GM12878 (cell line): ENCODE measurements at regions not wholly inside any gene's neighbourhood (a gene's known extent, or its start where the extent isn't known, plus 50 kb on each side); places are given as distances from the start of the nearest gene placed in this dataset.
"Not testable (repeated sequence)": the region's sequence is repeated elsewhere in the genome, so short reads cannot be mapped to it uniquely, and the experiment has no call there.

ENCODE experiments used
- ATAC-seq: fragments of 200-7000 bp; cut with Tn5 transposase; 3 replicates; pipeline ENCODE4 v1.9.1; 2020; ENCODE audit warnings: mild to moderate bottlenecking, moderate library complexity
- BruUV-seq: library from RNA; stranded (reverse); fragments of 400-500 nt; replicated peaks from 2 replicates; lab custom pipeline; 2021; lab: Mats Ljungman, UMichigan
- CTCF ChIA-PET: fragments of 300-600 bp; sonication (Branson Sonifier 250); formaldehyde crosslinking; extraction: SDS; loops from one replicate; lab custom pipeline; 2021; ENCODE audit warnings: inconsistent platforms; lab: Yijun Ruan, JAX
- POLR2A ChIA-PET: fragments of 350-600 bp; formaldehyde crosslinking; extraction: SDS; loops from one replicate; lab custom pipeline; 2021; ENCODE audit warnings: inconsistent platforms; lab: Charles Lee
- RAD21 ChIA-PET: fragments of 300-600 bp; sonication (Branson Sonifier 250); formaldehyde crosslinking; loops from one replicate; lab custom pipeline; 2023; ENCODE audit warnings: antibody characterized with exemption; ENCODE audit not compliant: unreplicated experiment; lab: Charles Lee
- SMC1A ChIA-PET: fragments of 300-600 bp; sonication (Branson Sonifier 250); formaldehyde crosslinking; loops from one replicate; lab custom pipeline; 2023; ENCODE audit not compliant: unreplicated experiment, uncharacterized antibody; lab: Charles Lee
- DNase-seq: peaks from one replicate; pipeline ENCODE4 v3.0.0-alpha.2; 2011; ENCODE audit warnings: low read depth, low spot score
- FAIRE-seq: peaks from 3 replicates; lab custom pipeline; 2011; peaks lifted over from hg19 to GRCh38; lab: Jason Lieb, UNC
- H2AFZ ChIP-seq: 2 replicates; pipeline ENCODE4 v1.6.0; 2011; ENCODE audit warnings: low read depth, low read length, control low read depth; ENCODE audit not compliant: control insufficient read depth
- H3K27ac ChIP-seq: 2 replicates; pipeline ENCODE4 v1.5.1; 2011; ENCODE audit warnings: control low read depth; ENCODE audit not compliant: control insufficient read depth, insufficient read depth
- H3K27me3 ChIP-seq, 2 experiments: replicated peaks in 1 of 2; 2 replicates each; pipeline versions ENCODE4 v1.6.0 to v1.6.1; 2011; ENCODE audit warnings: low read length in 1 of 2; ENCODE audit not compliant: control insufficient read depth in 2 of 2, insufficient read depth in 2 of 2
- H3K36me3 ChIP-seq, 2 experiments: 2 replicates each; pipeline ENCODE4 v1.5.1; 2011; ENCODE audit warnings: low read length in 1 of 2; ENCODE audit not compliant: control insufficient read depth in 2 of 2, insufficient read depth in 2 of 2
- H3K4me1 ChIP-seq: 2 replicates; pipeline ENCODE4 v1.6.1; 2011; ENCODE audit warnings: mild to moderate bottlenecking, low read length, moderate library complexity, mixed read lengths; ENCODE audit not compliant: control insufficient read depth, insufficient read depth
- H3K4me2 ChIP-seq: 2 replicates; pipeline ENCODE4 v1.6.0; 2011; ENCODE audit warnings: control low read depth; ENCODE audit not compliant: control insufficient read depth, insufficient read depth
- H3K4me3 ChIP-seq: fragments of 200-600 bp; sonication (generic); 2 replicates; pipeline ENCODE4 v1.5.1; 2016
- H3K79me2 ChIP-seq: 2 replicates; pipeline ENCODE4 v1.6.0; 2011; ENCODE audit warnings: low read length; ENCODE audit not compliant: control insufficient read depth, insufficient read depth
- H3K9ac ChIP-seq: 2 replicates; pipeline ENCODE4 v1.8.0; 2011; ENCODE audit warnings: low read length, control low read depth, mixed read lengths; ENCODE audit not compliant: control insufficient read depth, insufficient read depth
- H3K9me3 ChIP-seq: replicated peaks from 3 replicates; pipeline ENCODE4 v1.5.1; 2011; ENCODE audit warnings: mild to moderate bottlenecking, low read length; ENCODE audit not compliant: control insufficient read depth, insufficient read depth
- H4K20me1 ChIP-seq: 2 replicates; pipeline ENCODE4 v1.6.0; 2011; ENCODE audit not compliant: control insufficient read depth, insufficient read depth
- ATF7 ChIP-seq: fragments of 450-650 bp; IDR thresholded peaks from 2 replicates; pipeline ENCODE4 v1.6.1; 2016; ENCODE audit warnings: low read depth, mild to moderate bottlenecking
- BRCA1 ChIP-seq: IDR thresholded peaks from 2 replicates; pipeline ENCODE4 v1.6.1; 2011; ENCODE audit warnings: low read depth, low read length, improper control_type of control experiment
- JUNB ChIP-seq: IDR thresholded peaks from 2 replicates; pipeline ENCODE4 v1.6.1; 2016; ENCODE audit warnings: antibody characterized with exemption, mild to moderate bottlenecking
- NRF1 ChIP-seq: conservative IDR thresholded peaks from 2 replicates; pipeline ENCODE4 v1.6.1; 2011; ENCODE audit warnings: mild to moderate bottlenecking, low read depth, low read length, improper control_type of control experiment
- RB1 ChIP-seq: fragments of 450-650 bp; formaldehyde crosslinking; IDR thresholded peaks from 2 replicates; pipeline ENCODE4 v1.6.1; 2017; ENCODE audit warnings: mild to moderate bottlenecking, borderline replicate concordance
- SMAD1 ChIP-seq: fragments of 450-650 bp; IDR thresholded peaks from 2 replicates; pipeline ENCODE4 v1.6.1; 2018; ENCODE audit warnings: mild to moderate bottlenecking, low read depth; ENCODE audit not compliant: partially characterized antibody
- USF1 ChIP-seq: IDR thresholded peaks from 2 replicates; pipeline ENCODE4 v1.6.1; 2011; ENCODE audit warnings: borderline replicate concordance, low read depth, mild to moderate bottlenecking, moderate library complexity, mixed read lengths, low read length; ENCODE audit not compliant: insufficient read depth; ENCODE audit errors: extremely low read length
- YBX1 ChIP-seq: fragments of 450-650 bp; IDR thresholded peaks from 2 replicates; pipeline ENCODE4 v1.6.1; 2016; ENCODE audit warnings: antibody characterized with exemption
- ZNF592 ChIP-seq: fragments of 450-650 bp; IDR thresholded peaks from 2 replicates; pipeline ENCODE4 v1.6.1; 2017; ENCODE audit warnings: mild to moderate bottlenecking, moderate library complexity
- WGBS: methylation state at CpG from one replicate; pipeline ENCODE4 v1.1.6; 2016; ENCODE audit warnings: low lambda C conversion rate; ENCODE audit not compliant: insufficient replicate concordance, insufficient coverage; ENCODE audit errors: missing lambda C conversion rate; 5-methylcytosine and 5-hydroxymethylcytosine counted together
- in situ Hi-C: fragments of 300-500 bp; cut with MboI; formaldehyde crosslinking; loops from 9 replicates; pipeline ENCODE4 v1.14.3; 2018; ENCODE audit warnings: mixed read lengths
- intact Hi-C: fragments of 100-400 bp; cut with micrococcal nuclease; formaldehyde crosslinking; loops from one replicate; pipeline ENCODE4 v1.14.2; 2022; ENCODE audit not compliant: unreplicated experiment

GRCh38 chr10:6794841-6795240 lies 214.8 kb upstream of the PRKCQ start:
- H3K4me2 ChIP-seq, H3K27me3 ChIP-seq, H4K20me1 ChIP-seq, H3K4me3 ChIP-seq, H3K9me3 ChIP-seq, ATAC-seq, H3K4me1 ChIP-seq, DNase-seq, BruUV-seq, CTCF ChIA-PET, RAD21 ChIA-PET, H3K36me3 ChIP-seq, POLR2A ChIA-PET, intact Hi-C loops, SMC1A ChIA-PET, H3K27ac ChIP-seq, H3K9ac ChIP-seq, FAIRE-seq, in situ Hi-C loops, H2AFZ ChIP-seq, H3K79me2 ChIP-seq: not testable (repeated sequence)
- 43% methylated on average over 4 of the region's 10 CpGs for WGBS

GRCh38 chr10:6794441-6794840 lies 214.4 kb upstream of the PRKCQ start:
- no peak overlapping the region for H3K9ac ChIP-seq
- no peaks in the 10 kb centered on the region for H4K20me1 ChIP-seq
- WGBS = 35% methylated on average over 10 of the region's 10 CpGs
- RAD21 ChIA-PET = no interaction called here
- CTCF ChIA-PET = no interaction called here
- in situ Hi-C loops = no loop called here
- no peaks in the 10 kb centered on the region for H3K4me1 ChIP-seq
- DNase-seq (no peak), ATAC-seq (no peak), FAIRE-seq (no peak)
- no peaks in the 10 kb centered on the region for H3K27me3 ChIP-seq
- H3K27ac ChIP-seq = no peak overlapping the region
- H3K4me2 ChIP-seq = no peak overlapping the region
- H3K79me2 ChIP-seq = no peaks in the 10 kb centered on the region
- H3K36me3 ChIP-seq = no peaks in the 10 kb centered on the region
- BruUV-seq = no TSS peak
- H3K9me3 ChIP-seq = no peaks in the 10 kb centered on the region
- SMC1A ChIA-PET = no interaction called here
- no peak overlapping the region for H3K4me3 ChIP-seq
- H2AFZ ChIP-seq = no peak overlapping the region
- intact Hi-C loops = no loop called here
- POLR2A ChIA-PET = interaction anchor here (0.7 kb wide), 1 partner anchor 94 kb away, joined by 4 read pairs; no protein-coding TSS in a partner anchor
- TF ChIP-seq YBX1 (no peak), ZNF592 (no peak), BRCA1 (no peak), JUNB (no peak), NRF1 (no peak), SMAD1 (no peak), ATF7 (no peak), USF1 (no peak), RB1 (no peak)
